ENCODE measurements at regions not wholly inside any gene's neighbourhood (a gene's known extent, or its start where the extent isn't known, plus 50 kb on each side); places are given as distances from the start of the nearest gene placed in this dataset.

GRCh38 chr16:27704252-27704651 is 154.3 kb downstream of the KATNIP start:
- TF ChIP-seq YY1 (IDR thresholded peaks at IDR 0.05; ENCODE audit: insufficient read depth, insufficient read length): no peak
- TF ChIP-seq ZNF274 (IDR thresholded peaks at IDR 0.05; ENCODE audit: low read depth, low read length): no peak
